ENCODE measurements at regions not wholly inside any gene's neighbourhood (a gene's known extent, or its start where the extent isn't known, plus 50 kb on each side); places are given as distances from the start of the nearest gene placed in this dataset.

DNA sequence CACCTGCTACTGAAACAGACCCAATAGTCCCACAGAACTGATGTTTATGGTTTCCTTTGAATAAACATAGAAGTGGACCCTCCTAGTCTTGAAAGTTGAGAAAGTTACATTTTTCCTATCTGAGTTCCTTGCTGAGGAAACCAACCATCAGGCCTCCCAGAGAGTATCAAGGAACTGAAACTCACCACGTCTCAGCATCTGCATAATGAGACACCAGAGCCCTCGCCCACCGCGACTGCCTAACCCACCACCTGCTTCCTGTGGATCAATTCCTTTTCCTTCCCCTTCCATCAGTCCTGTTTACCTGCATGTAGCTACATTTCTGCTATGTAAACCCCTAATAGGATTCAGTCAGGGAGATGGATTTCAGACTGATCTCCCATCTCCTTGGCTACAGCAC is 443.2 kb upstream of the TMEM132C start:
- TF ChIP-seq TCF12 (IDR thresholded peaks at IDR 0.05; ENCODE audit: low read depth): no peak
- TF ChIP-seq EP300 (IDR thresholded peaks at IDR 0.05; ENCODE audit: borderline replicate concordance): no peak
- no peak for TF ChIP-seq YY1 (IDR thresholded peaks at IDR 0.05; ENCODE audit: low read depth)
- TF ChIP-seq, protein P1, sequence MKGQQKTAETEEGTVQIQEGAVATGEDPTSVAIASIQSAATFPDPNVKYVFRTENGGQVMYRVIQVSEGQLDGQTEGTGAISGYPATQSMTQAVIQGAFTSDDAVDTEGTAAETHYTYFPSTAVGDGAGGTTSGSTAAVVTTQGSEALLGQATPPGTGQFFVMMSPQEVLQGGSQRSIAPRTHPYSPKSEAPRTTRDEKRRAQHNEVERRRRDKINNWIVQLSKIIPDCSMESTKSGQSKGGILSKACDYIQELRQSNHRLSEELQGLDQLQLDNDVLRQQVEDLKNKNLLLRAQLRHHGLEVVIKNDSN (IDR thresholded peaks at IDR 0.05): no peak
- no peak for TF ChIP-seq FOXM1 (IDR thresholded peaks at IDR 0.05; ENCODE audit: borderline replicate concordance, low read depth)
- TF ChIP-seq NFIC (IDR thresholded peaks at IDR 0.05): no peak
- no peak for TF ChIP-seq CEBPB (IDR thresholded peaks at IDR 0.05)
- TF ChIP-seq RAD21 (IDR thresholded peaks at IDR 0.05; ENCODE audit: low read depth): no peak
- TF ChIP-seq CREB1 (IDR thresholded peaks at IDR 0.05; ENCODE audit: low read depth): no peak
- TF ChIP-seq, protein P2, sequence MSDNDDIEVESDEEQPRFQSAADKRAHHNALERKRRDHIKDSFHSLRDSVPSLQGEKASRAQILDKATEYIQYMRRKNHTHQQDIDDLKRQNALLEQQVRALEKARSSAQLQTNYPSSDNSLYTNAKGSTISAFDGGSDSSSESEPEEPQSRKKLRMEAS (IDR thresholded peaks at IDR 0.05): no peak

- TF ChIP-seq CREB1 (IDR thresholded peaks at IDR 0.05; ENCODE audit: low read depth): no peak
- TF ChIP-seq YY1 (IDR thresholded peaks at IDR 0.05; ENCODE audit: low read depth): no peak
- TF ChIP-seq, protein P3, sequence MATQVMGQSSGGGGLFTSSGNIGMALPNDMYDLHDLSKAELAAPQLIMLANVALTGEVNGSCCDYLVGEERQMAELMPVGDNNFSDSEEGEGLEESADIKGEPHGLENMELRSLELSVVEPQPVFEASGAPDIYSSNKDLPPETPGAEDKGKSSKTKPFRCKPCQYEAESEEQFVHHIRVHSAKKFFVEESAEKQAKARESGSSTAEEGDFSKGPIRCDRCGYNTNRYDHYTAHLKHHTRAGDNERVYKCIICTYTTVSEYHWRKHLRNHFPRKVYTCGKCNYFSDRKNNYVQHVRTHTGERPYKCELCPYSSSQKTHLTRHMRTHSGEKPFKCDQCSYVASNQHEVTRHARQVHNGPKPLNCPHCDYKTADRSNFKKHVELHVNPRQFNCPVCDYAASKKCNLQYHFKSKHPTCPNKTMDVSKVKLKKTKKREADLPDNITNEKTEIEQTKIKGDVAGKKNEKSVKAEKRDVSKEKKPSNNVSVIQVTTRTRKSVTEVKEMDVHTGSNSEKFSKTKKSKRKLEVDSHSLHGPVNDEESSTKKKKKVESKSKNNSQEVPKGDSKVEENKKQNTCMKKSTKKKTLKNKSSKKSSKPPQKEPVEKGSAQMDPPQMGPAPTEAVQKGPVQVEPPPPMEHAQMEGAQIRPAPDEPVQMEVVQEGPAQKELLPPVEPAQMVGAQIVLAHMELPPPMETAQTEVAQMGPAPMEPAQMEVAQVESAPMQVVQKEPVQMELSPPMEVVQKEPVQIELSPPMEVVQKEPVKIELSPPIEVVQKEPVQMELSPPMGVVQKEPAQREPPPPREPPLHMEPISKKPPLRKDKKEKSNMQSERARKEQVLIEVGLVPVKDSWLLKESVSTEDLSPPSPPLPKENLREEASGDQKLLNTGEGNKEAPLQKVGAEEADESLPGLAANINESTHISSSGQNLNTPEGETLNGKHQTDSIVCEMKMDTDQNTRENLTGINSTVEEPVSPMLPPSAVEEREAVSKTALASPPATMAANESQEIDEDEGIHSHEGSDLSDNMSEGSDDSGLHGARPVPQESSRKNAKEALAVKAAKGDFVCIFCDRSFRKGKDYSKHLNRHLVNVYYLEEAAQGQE (IDR thresholded peaks at IDR 0.05; ENCODE audit: low read depth): no peak
- no peak for TF ChIP-seq EP300 (IDR thresholded peaks at IDR 0.05; ENCODE audit: borderline replicate concordance)
- no peak for TF ChIP-seq RAD21 (IDR thresholded peaks at IDR 0.05; ENCODE audit: low read depth)
- no peak for TF ChIP-seq ZBTB7A (IDR thresholded peaks at IDR 0.05; ENCODE audit: low read depth)
- no peak for TF ChIP-seq TAF1 (IDR thresholded peaks at IDR 0.05; ENCODE audit: low read depth)
- TF ChIP-seq TEAD4 (IDR thresholded peaks at IDR 0.05): no peak
- no peak for TF ChIP-seq TCF12 (IDR thresholded peaks at IDR 0.05; ENCODE audit: low read depth)
- TF ChIP-seq EGR1 (IDR thresholded peaks at IDR 0.05): no peak
- TF ChIP-seq, protein P2 (IDR thresholded peaks at IDR 0.05): no peak
- TF ChIP-seq, protein P1 (IDR thresholded peaks at IDR 0.05): no peak
- no peak for TF ChIP-seq FOXM1 (IDR thresholded peaks at IDR 0.05; ENCODE audit: borderline replicate concordance, low read depth)
- no peak for TF ChIP-seq CEBPB (IDR thresholded peaks at IDR 0.05)
These were observed 437.5 kb upstream of the TMEM132C start for GRCh38 chr12:127829281-127830064.

DNA sequence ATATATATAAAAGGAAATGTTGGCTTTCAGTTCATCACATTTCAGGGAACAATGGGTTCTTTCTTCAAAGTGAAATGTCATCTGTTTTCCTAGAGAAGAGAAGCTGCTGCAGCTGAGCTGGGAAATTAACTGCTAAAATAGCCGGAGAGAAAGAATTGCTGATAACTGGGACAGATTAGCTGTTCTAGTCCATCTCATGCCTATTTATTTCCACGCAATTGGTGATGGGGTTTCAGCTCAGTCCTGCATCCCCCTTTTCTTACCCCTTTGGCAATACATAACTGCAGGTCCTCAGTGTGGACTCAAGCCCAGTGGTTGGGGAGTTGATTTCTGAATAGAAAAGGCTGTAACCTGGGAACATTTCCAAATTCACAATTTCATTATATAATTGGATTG is 436.9 kb upstream of the TMEM132C start:
- no peak for TF ChIP-seq TEAD4 (IDR thresholded peaks at IDR 0.05)
- TF ChIP-seq FOXM1 (IDR thresholded peaks at IDR 0.05; ENCODE audit: borderline replicate concordance, low read depth): no peak
- TF ChIP-seq TCF12 (IDR thresholded peaks at IDR 0.05; ENCODE audit: low read depth): no peak
- TF ChIP-seq EGR1 (IDR thresholded peaks at IDR 0.05): no peak
- no peak for TF ChIP-seq NFIC (IDR thresholded peaks at IDR 0.05)
- no peak for TF ChIP-seq CREB1 (IDR thresholded peaks at IDR 0.05; ENCODE audit: low read depth)
- TF ChIP-seq EP300 (IDR thresholded peaks at IDR 0.05; ENCODE audit: borderline replicate concordance): no peak
- TF ChIP-seq CEBPB (IDR thresholded peaks at IDR 0.05): no peak

GRCh38 chr12:127830730-127831129 is 436.2 kb upstream of the TMEM132C start:
- TF ChIP-seq FOXM1 (IDR thresholded peaks at IDR 0.05; ENCODE audit: borderline replicate concordance, low read depth) (no peak), YY1 (IDR thresholded peaks at IDR 0.05; ENCODE audit: low read depth) (no peak), CEBPB (IDR thresholded peaks at IDR 0.05) (no peak), RAD21 (IDR thresholded peaks at IDR 0.05; ENCODE audit: low read depth) (no peak), NFIC (IDR thresholded peaks at IDR 0.05) (no peak), ZBTB7A (IDR thresholded peaks at IDR 0.05; ENCODE audit: low read depth) (no peak), TEAD4 (IDR thresholded peaks at IDR 0.05) (no peak)

GRCh38 chr12:127832172-127832571 is 434.8 kb upstream of the TMEM132C start:
- TF ChIP-seq, protein P3 (IDR thresholded peaks at IDR 0.05; ENCODE audit: low read depth): no peak
- TF ChIP-seq, protein P1 (IDR thresholded peaks at IDR 0.05): no peak
- no peak for TF ChIP-seq EGR1 (IDR thresholded peaks at IDR 0.05)
- TF ChIP-seq, protein P2 (IDR thresholded peaks at IDR 0.05): no peak
